Upper lobe of left lung (tissue), 6 donors: ENCODE measurements at regions not wholly inside any gene's neighbourhood (a gene's known extent, or its start where the extent isn't known, plus 50 kb on each side); places are given as distances from the start of the nearest gene placed in this dataset.

Experiments used
- ATAC-seq, 2 donors: fragments of 200-7000 bp; cut with Tn5 transposase; one replicate each; pipeline ENCODE4 v1.9.1; 2022; ENCODE audit warnings: mild to moderate bottlenecking in 2 of 2, moderate library complexity in 2 of 2; ENCODE audit not compliant: low FRiP score in 2 of 2
- DNase-seq, 2 donors: peaks; one replicate each; pipeline ENCODE4 v3.0.0-alpha.2; 2019 to 2020
- H3K27ac ChIP-seq, 4 donors: fragments of 200-600 bp; sonication (generic); one replicate each; pipeline ENCODE4 v1.5.1; 2016 to 2019
- H3K27me3 ChIP-seq, 4 donors: fragments of 200-600 bp; sonication (generic); one replicate each; pipeline ENCODE4 v1.5.1; 2017 to 2019
- H3K36me3 ChIP-seq, 4 donors: fragments of 200-600 bp; sonication (generic); one replicate each; pipeline ENCODE4 v1.5.1; 2016 to 2019
- H3K4me1 ChIP-seq, 4 donors: fragments of 200-600 bp; sonication (generic); one replicate each; pipeline ENCODE4 v1.5.1; 2018 to 2019
- H3K4me3 ChIP-seq, 4 donors: fragments of 200-600 bp; sonication (generic); one replicate each; pipeline ENCODE4 v1.5.1; 2017 to 2019; ENCODE audit warnings: mild to moderate bottlenecking in 2 of 4, moderate library complexity in 1 of 4
- H3K9me3 ChIP-seq, 4 donors: fragments of 200-600 bp; sonication (generic); one replicate each; pipeline ENCODE4 v1.5.1; 2018 to 2019
- CTCF ChIP-seq, 6 experiments: fragments of 450-650 bp in 4 of 6; fragments of 200-600 bp in 2 of 6; sonication (generic) in 2 of 6; IDR thresholded peaks; one replicate each; pipeline ENCODE4 v1.5.1; 2016 to 2019; ENCODE audit warnings: antibody characterized with exemption in 6 of 6
- EP300 ChIP-seq, 4 donors: sonication (generic); formaldehyde crosslinking; IDR thresholded peaks; one replicate each; pipeline ENCODE4 v1.5.1; 2017; ENCODE audit warnings: antibody characterized with exemption in 4 of 4, control low read depth in 2 of 4
- POLR2A ChIP-seq, 4 donors: fragments of 450-650 bp; IDR thresholded peaks; one replicate each; pipeline ENCODE4 v1.5.1; 2016 to 2017; ENCODE audit warnings: antibody characterized with exemption in 4 of 4, mild to moderate bottlenecking in 2 of 4
- POLR2AphosphoS5 ChIP-seq, 2 donors: sonication (generic); formaldehyde crosslinking; IDR thresholded peaks; one replicate each; pipeline ENCODE4 v1.5.1; 2017; ENCODE audit warnings: antibody characterized with exemption in 2 of 2
- WGBS, 2 donors: methylation state at CpG; one replicate each; pipeline ENCODE4 v1.1.5; 2017 to 2018; 5-methylcytosine and 5-hydroxymethylcytosine counted together
- donor health status: DM: no; HTN: no; CAD: no; lungs with moderate emphysema.
- donor health status: DM: no; HTN: yes; CAD: no; lungs with severe emphysema.

- Histone ChIP-seq H3K4me1 (no peaks in the 10 kb centered on the region), H3K27me3 (no peaks in the 10 kb centered on the region), H3K36me3 (no peaks in the 10 kb centered on the region), H3K9me3 (no peaks in the 10 kb centered on the region), H3K27ac (no peak overlapping the region), H3K4me3 (no peak overlapping the region)
- no peak for DNase-seq
- WGBS, 2 donors: 89% methylated on average over 3 of the region's 3 CpGs
- ATAC-seq: no peak
- TF ChIP-seq POLR2AphosphoS5 (IDR thresholded peaks at IDR 0.05): no peak
- no peak for TF ChIP-seq EP300 (IDR thresholded peaks at IDR 0.05)
- no peak for TF ChIP-seq CTCF (IDR thresholded peaks at IDR 0.05)
- TF ChIP-seq POLR2A (IDR thresholded peaks at IDR 0.05): no peak
These were observed 350.9 kb upstream of the KCNH8 start for GRCh38 chr3:18797378-18797777.

- Histone ChIP-seq H3K27ac (no peak overlapping the region), H3K36me3 (no peaks in the 10 kb centered on the region), H3K27me3 (no peaks in the 10 kb centered on the region), H3K4me3 (no peak overlapping the region), H3K9me3 (no peaks in the 10 kb centered on the region), H3K4me1 (no peaks in the 10 kb centered on the region)
- whole genome bisulfite sequencing, 2 donors: 45 to 55% methylated on average over 2 of the region's 2 CpGs
- ATAC-seq (no peak), DNase-seq (no peak)
- TF ChIP-seq EP300 (IDR thresholded peaks at IDR 0.05): no peak
- no peak for TF ChIP-seq CTCF (IDR thresholded peaks at IDR 0.05)
- no peak for TF ChIP-seq POLR2AphosphoS5 (IDR thresholded peaks at IDR 0.05)
- no peak for TF ChIP-seq POLR2A (IDR thresholded peaks at IDR 0.05)
These were observed 353.2 kb upstream of the KCNH8 start for GRCh38 chr3:18795078-18795477.

GRCh38 chr3:18791752-18792151 is 356.6 kb upstream of the KCNH8 start:
- Histone ChIP-seq H3K27ac (no peak overlapping the region), H3K9me3 (no peaks in the 10 kb centered on the region), H3K27me3 (no peaks in the 10 kb centered on the region), H3K4me1 (no peaks in the 10 kb centered on the region), H3K36me3 (no peaks in the 10 kb centered on the region), H3K4me3 (no peak overlapping the region)
- ATAC-seq: no peak
- 73 to 87% methylated on average over 10 of the region's 10 CpGs for WGBS, 2 donors
- peak in 1 of 2 donors; percentile 20 for DNase-seq
- TF ChIP-seq POLR2AphosphoS5 (IDR thresholded peaks at IDR 0.05) (no peak), EP300 (IDR thresholded peaks at IDR 0.05) (no peak), POLR2A (IDR thresholded peaks at IDR 0.05) (no peak), CTCF (IDR thresholded peaks at IDR 0.05) (no peak)

DNA sequence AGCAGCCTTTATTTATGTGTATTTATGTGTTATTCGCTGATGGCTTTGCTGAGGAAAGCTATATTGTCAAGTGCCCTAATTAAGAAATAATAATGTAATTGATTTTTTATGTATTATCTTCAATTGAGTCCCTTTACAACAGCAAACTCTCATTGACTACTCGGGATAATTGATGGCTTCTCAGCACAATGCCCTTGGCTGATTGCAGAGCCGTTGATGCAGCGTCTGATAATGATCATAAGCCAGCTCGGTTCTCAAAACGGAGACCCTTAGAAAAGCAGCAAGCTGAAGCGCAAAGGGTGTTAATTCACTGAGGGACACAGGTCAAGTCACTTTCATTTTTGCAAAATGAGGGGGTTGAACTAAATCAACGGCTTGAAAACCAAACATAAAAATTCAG is 357.1 kb upstream of the KCNH8 start:
- no peak for TF ChIP-seq POLR2A (IDR thresholded peaks at IDR 0.05)
- no peak for TF ChIP-seq CTCF (IDR thresholded peaks at IDR 0.05)
- no peak for TF ChIP-seq EP300 (IDR thresholded peaks at IDR 0.05)
- no peak for TF ChIP-seq POLR2AphosphoS5 (IDR thresholded peaks at IDR 0.05)
- no peak for ATAC-seq

GRCh38 chr3:18790384-18790783 is 357.9 kb upstream of the KCNH8 start:
- DNase-seq: no peak
- H3K36me3 ChIP-seq: no peaks in the 10 kb centered on the region
- H3K27ac ChIP-seq: no peak overlapping the region
- WGBS, 2 donors: 80 to 88% methylated on average over 2 of the region's 2 CpGs
- H3K9me3 ChIP-seq: no peaks in the 10 kb centered on the region
- H3K4me3 ChIP-seq: no peak overlapping the region
- H3K4me1 ChIP-seq: no peaks in the 10 kb centered on the region
- ATAC-seq: no peak
- TF ChIP-seq POLR2AphosphoS5 (IDR thresholded peaks at IDR 0.05) (no peak), EP300 (IDR thresholded peaks at IDR 0.05) (no peak), POLR2A (IDR thresholded peaks at IDR 0.05) (no peak), CTCF (IDR thresholded peaks at IDR 0.05) (no peak)
- no peaks in the 10 kb centered on the region for H3K27me3 ChIP-seq

More for the DNA sequence above, 357.1 kb upstream of the KCNH8 start:
- no peak for DNase-seq
- WGBS, 2 donors: 74 to 77% methylated on average over 8 of the region's 8 CpGs
- no peak overlapping the region for H3K27ac ChIP-seq
- H3K4me1 ChIP-seq: no peaks in the 10 kb centered on the region
- no peaks in the 10 kb centered on the region for H3K36me3 ChIP-seq
- no peaks in the 10 kb centered on the region for H3K27me3 ChIP-seq
- no peaks in the 10 kb centered on the region for H3K9me3 ChIP-seq
- H3K4me3 ChIP-seq: no peak overlapping the region
